ENCODE measurements at regions not wholly inside any gene's neighbourhood (a gene's known extent, or its start where the extent isn't known, plus 50 kb on each side); places are given as distances from the start of the nearest gene placed in this dataset.

DNA sequence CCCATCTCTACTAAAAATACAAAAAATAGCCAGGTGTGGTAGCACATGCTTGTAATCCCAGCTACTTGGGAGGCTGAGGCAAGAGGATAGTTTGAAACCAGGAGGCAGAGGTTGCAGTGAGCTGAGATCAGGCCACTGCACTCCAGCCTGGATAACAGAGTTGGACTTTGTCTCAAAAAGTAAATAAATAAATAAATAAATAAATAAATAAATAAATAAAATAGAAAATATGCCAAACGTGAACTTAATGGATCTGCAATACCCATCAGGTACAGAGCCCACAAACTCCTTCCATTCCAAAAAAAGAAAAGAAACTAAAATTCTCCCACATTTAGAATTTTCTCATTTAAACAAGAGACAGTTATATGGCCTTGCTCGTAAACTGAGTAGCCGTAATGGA lies 702.7 kb downstream of the CDH18 start:
- TF ChIP-seq POLR2AphosphoS5 (IDR thresholded peaks at IDR 0.05; ENCODE audit: low read depth, low read length): no peak
- TF ChIP-seq POLR2A (IDR thresholded peaks at IDR 0.05; ENCODE audit: low read depth, low read length): no peak

Data from GM12892 (cell line).